ENCODE measurements at regions not wholly inside any gene's neighbourhood (a gene's known extent, or its start where the extent isn't known, plus 50 kb on each side); places are given as distances from the start of the nearest gene placed in this dataset.

- no peak for DNase-seq
These were observed 67.9 kb upstream of the PPM1J start for GRCh38 chr1:112783059-112783458.

GRCh38 chr1:112779665-112780526 is 64.8 kb upstream of the PPM1J start:
- no peak for DNase-seq

- no peak for DNase-seq
These were observed 63.0 kb upstream of the PPM1J start for GRCh38 chr1:112778137-112778536.

- no peak for DNase-seq
These were observed 61.6 kb upstream of the PPM1J start for GRCh38 chr1:112776688-112777087.

GRCh38 chr1:112772781-112773180 is 57.6 kb upstream of the PPM1J start:
- DNase-seq = no peak

GRCh38 chr1:112770724-112771123 is 55.6 kb upstream of the PPM1J start:
- DNase-seq = no peak

GRCh38 chr1:112769611-112770010 is 54.5 kb upstream of the PPM1J start:
- no peak for DNase-seq

GRCh38 chr1:112767646-112768045 is 52.5 kb upstream of the PPM1J start:
- DNase-seq = no peak

All from bone marrow (tissue), 2 donors.